Peyer's patch (tissue), 4 donors: ENCODE measurements at regions not wholly inside any gene's neighbourhood (a gene's known extent, or its start where the extent isn't known, plus 50 kb on each side); places are given as distances from the start of the nearest gene placed in this dataset.

Experiments used
- POLR2A ChIP-seq, 2 donors: fragments of 450-650 bp; IDR thresholded peaks; one replicate each; pipeline ENCODE4 v1.5.1; 2017; ENCODE audit warnings: antibody characterized with exemption in 2 of 2, mild to moderate bottlenecking in 2 of 2, moderate library complexity in 2 of 2
- TF ChIP-seq, protein P1 (sequence below), 6 experiments: fragments of 450-650 bp in 4 of 6; fragments of 200-600 bp in 2 of 6; sonication (generic) in 1 of 6; IDR thresholded peaks; one replicate each; pipeline ENCODE4 v1.5.1; 2017 to 2019; ENCODE audit warnings: antibody characterized with exemption in 6 of 6, mild to moderate bottlenecking in 3 of 6, moderate library complexity in 1 of 6

DNA sequence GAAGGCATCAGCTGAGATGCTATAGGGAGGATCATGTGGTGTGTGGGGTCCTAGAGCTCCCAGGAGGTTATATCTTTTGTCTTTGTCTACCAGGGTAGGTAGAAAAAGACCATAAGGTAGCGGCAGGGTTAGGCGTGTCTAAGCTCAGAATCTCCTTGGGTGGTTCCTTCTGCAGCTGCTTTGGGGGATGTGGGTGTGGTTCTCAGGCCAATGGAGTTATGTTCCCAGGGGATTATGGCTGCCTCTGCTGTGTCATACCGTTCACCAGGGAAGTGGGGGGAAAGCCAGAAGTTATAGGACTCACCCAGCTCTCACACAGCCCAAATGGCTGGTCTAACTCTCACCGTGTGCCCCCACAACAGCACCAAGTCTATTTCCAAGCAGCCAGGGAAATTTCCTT lies 107.4 kb upstream of the ADGRB3 start:
- TF ChIP-seq, protein P1, sequence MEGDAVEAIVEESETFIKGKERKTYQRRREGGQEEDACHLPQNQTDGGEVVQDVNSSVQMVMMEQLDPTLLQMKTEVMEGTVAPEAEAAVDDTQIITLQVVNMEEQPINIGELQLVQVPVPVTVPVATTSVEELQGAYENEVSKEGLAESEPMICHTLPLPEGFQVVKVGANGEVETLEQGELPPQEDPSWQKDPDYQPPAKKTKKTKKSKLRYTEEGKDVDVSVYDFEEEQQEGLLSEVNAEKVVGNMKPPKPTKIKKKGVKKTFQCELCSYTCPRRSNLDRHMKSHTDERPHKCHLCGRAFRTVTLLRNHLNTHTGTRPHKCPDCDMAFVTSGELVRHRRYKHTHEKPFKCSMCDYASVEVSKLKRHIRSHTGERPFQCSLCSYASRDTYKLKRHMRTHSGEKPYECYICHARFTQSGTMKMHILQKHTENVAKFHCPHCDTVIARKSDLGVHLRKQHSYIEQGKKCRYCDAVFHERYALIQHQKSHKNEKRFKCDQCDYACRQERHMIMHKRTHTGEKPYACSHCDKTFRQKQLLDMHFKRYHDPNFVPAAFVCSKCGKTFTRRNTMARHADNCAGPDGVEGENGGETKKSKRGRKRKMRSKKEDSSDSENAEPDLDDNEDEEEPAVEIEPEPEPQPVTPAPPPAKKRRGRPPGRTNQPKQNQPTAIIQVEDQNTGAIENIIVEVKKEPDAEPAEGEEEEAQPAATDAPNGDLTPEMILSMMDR (IDR thresholded peaks at IDR 0.05) = no peak
- no peak for TF ChIP-seq POLR2A (IDR thresholded peaks at IDR 0.05)
